Astrocyte of the cerebellum (primary cell): ENCODE measurements at regions not wholly inside any gene's neighbourhood (a gene's known extent, or its start where the extent isn't known, plus 50 kb on each side); places are given as distances from the start of the nearest gene placed in this dataset.

Experiments used
- DNase-seq: peaks from one replicate; pipeline ENCODE4 v3.0.0-alpha.2; 2011; ENCODE audit warnings: low read depth
- H3K4me3 ChIP-seq: 2 replicates; pipeline ENCODE4 v1.5.1; 2011; ENCODE audit warnings: mild to moderate bottlenecking, low read depth, low read length, moderate library complexity
- CTCF ChIP-seq: IDR thresholded peaks from 2 replicates; pipeline ENCODE4 v1.5.1; 2012; ENCODE audit warnings: low read length, low read depth, moderate library complexity, mild to moderate bottlenecking; ENCODE audit errors: missing control alignments
- in situ Hi-C: cut with HindIII; loops from 2 replicates; pipeline ENCODE4 v1.10.0; 2017; ENCODE audit warnings: low sequenced_read_pairs

- no peak overlapping the region for H3K4me3 ChIP-seq
- in situ Hi-C loops, result no loop called here
- no peak for TF ChIP-seq CTCF
- no peak for DNase-seq
Observed at GRCh38 chr1:218712677-218713076, 367.5 kb downstream of the TGFB2 start.

GRCh38 chr1:218715961-218716669, 371.0 kb downstream of the TGFB2 start:
- DNase-seq, result no peak
- no peak for TF ChIP-seq CTCF
- in situ Hi-C loops, result no loop called here

GRCh38 chr1:218717575-218717974, 372.4 kb downstream of the TGFB2 start:
- TF ChIP-seq CTCF, result no peak
- DNase-seq, result peak; percentile 77
- in situ Hi-C loops, result no loop called here
- no peak overlapping the region for H3K4me3 ChIP-seq

More at GRCh38 chr1:218715961-218716669, 371.0 kb downstream of the TGFB2 start:
- no peak overlapping the region for H3K4me3 ChIP-seq

GRCh38 chr1:218718206-218718605, 373.1 kb downstream of the TGFB2 start:
- no peak overlapping the region for H3K4me3 ChIP-seq
- no peak for TF ChIP-seq CTCF
- in situ Hi-C loops, result no loop called here
- peak; percentile 65 for DNase-seq

GRCh38 chr1:218718977-218719376, 373.8 kb downstream of the TGFB2 start:
- DNase-seq, result no peak
- in situ Hi-C loops, result no loop called here
- H3K4me3 ChIP-seq, result no peak overlapping the region
- TF ChIP-seq CTCF, result no peak

GRCh38 chr1:218728898-218729565, 383.9 kb downstream of the TGFB2 start:
- H3K4me3 ChIP-seq, result no peak overlapping the region
- no peak for TF ChIP-seq CTCF
- in situ Hi-C loops, result no loop called here
- DNase-seq, result no peak
